GM21529 (cell line): ENCODE measurements at regions not wholly inside any gene's neighbourhood (a gene's known extent, or its start where the extent isn't known, plus 50 kb on each side); places are given as distances from the start of the nearest gene placed in this dataset.

ENCODE experiments used
- ATAC-seq: cut with Tn5 transposase; IDR thresholded peaks from one replicate; pipeline ENCODE4 v1.9.1; 2021; ENCODE audit not compliant: unreplicated experiment

GRCh38 chr12:105698075-105698474 is 367.6 kb downstream of the C12orf75 start:
- ATAC-seq, result no peak

GRCh38 chr12:105699209-105699608 is 368.7 kb downstream of the C12orf75 start:
- ATAC-seq, result no peak

- ATAC-seq, result no peak
Measured at GRCh38 chr12:105704787-105705186, 374.3 kb downstream of the C12orf75 start.

DNA sequence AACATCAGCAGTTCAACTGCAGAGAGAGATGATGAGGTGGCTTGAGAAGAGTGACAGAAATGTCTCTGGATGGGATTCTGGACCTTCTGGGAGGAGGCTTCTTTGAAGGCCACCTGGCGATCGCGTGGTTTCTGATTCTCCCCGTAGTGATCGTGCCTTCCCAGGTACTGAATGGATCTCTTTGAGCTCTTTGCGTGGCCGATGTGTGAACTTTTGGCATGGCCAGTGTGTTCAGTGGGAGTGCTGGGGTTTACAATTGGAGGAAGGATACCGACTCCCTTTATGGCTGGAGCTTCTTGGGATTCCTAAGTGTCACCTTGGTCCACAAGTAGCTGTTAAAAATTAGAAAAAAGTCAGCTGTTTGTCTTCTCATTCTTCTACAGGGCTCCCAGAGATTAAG is 374.7 kb downstream of the C12orf75 start:
- no peak for ATAC-seq

- ATAC-seq, result no peak
Measured at GRCh38 chr12:105705765-105706164, 375.3 kb downstream of the C12orf75 start.

- ATAC-seq, result no peak
Measured at GRCh38 chr12:105706321-105706972, 376.0 kb downstream of the C12orf75 start.

DNA sequence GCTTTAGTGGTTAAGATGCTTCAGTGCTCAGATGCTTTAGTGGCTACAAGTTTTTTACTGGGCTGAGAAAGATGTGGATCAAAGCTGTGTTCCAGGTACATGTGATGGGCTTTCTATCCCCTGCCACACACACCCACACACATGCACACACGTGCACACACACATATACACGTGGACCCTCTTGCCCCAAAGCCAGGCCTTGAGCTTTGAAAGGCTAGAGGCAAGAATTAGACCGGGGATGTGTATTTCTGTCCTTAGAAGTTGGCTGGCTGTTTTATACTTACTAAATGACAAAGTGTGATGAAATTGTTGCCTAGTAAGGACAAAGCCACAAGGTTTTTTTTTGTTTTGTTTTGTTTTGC is 376.5 kb downstream of the C12orf75 start:
- ATAC-seq, result no peak

DNA sequence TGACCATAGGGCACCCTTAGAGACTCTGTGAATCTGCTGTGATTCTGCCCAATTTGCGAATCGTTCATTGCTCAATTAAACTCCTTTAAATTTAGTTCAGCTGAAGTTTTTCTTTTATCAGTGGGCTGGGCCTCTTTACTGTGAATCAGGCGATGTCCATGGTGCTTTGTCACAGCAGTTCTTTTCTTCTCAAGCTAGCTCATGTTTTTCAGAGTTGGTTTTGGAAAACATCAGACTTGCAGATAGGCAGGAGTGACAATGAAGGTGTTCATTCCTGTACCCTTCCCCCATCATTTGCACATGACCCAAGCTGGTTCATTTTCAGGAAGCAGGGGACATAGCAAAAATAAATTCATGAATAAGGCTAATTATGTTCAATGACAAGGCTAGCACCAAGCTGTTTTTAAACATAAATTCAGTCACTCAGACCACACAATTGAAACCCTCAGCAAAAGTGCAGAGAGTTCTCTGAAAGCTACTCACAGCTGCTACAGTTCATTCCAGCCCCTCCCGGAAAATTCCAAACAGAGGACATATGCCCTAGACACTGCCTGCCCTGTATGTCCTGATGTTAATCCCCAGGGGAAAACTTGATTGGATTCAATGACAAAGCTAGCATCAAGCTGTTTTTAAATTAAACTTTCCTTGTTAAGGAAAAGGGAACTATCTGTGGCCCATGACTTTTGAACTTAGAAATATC is 383.3 kb downstream of the C12orf75 start:
- no peak for ATAC-seq

DNA sequence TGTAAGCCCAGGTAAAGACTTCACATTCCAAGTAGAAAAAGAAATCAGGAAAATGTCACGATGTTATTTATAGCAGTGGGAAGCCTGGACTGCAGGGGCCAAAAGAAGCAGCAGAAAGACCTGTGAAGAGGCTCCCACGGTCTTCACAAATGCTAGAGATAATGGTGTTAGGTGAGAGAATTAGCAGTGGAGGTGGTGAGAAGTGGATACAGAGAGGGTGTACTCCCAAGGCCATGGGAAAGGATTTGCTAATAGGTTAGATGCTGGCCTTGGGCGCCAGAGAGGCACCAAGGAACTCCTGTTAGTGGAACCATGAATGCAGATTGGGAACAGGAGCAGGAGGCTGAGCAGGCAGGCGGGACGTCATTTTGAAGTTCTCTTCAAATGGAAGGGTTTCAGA is 386.1 kb downstream of the C12orf75 start:
- no peak for ATAC-seq

GRCh38 chr12:105721051-105721825 is 390.7 kb downstream of the C12orf75 start:
- peak; percentile 90 for ATAC-seq

- ATAC-seq, result peak; percentile 25
Measured at GRCh38 chr12:105721891-105722290, 391.4 kb downstream of the C12orf75 start.

- ATAC-seq, result no peak
Measured at GRCh38 chr12:105723066-105723465, 392.6 kb downstream of the C12orf75 start.

DNA sequence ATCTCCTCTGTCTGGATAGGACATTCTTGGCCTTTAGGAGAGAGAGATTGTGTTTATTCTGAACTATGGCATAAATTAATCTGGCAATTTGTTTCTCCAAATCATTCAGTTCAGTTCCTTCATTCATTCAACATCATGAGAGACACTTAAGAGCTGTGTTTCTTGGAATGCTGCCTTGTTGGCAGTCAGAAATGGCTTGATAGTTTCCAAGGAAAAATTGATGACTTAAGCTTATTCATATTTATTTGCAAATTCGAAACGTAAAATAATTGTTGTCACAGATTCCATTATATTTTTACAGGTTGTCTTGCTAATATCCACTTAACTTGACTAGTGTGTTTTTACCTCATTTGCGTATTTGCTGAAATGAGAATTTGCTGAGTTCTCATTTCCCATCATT is 393.0 kb downstream of the C12orf75 start:
- ATAC-seq, result no peak

DNA sequence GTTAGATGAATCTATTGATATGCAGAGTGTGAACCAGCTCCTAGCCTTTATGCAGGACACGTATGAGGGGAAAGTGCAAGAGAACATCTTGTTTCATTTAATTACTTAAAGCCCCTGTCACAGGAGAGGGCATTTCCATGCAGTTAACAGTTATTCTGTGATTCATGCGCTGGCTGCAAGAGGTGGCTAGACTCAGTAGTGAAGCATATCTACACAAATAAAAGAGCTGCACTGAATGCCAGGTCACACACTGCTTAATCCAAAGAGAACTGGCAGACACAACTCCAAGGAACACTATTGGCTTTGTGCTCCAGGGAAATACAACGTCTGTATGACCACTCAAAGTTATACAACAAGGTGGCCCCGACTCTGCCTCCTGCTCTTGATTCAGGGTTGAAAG is 394.1 kb downstream of the C12orf75 start:
- no peak for ATAC-seq

GRCh38 chr12:105725054-105725453 is 394.6 kb downstream of the C12orf75 start:
- no peak for ATAC-seq

GRCh38 chr12:105729181-105729771 is 398.8 kb downstream of the C12orf75 start:
- ATAC-seq, result no peak

GRCh38 chr12:105729926-105730325 is 399.4 kb downstream of the C12orf75 start:
- ATAC-seq, result no peak

GRCh38 chr12:105733579-105733978 is 403.1 kb downstream of the C12orf75 start:
- ATAC-seq, result no peak

DNA sequence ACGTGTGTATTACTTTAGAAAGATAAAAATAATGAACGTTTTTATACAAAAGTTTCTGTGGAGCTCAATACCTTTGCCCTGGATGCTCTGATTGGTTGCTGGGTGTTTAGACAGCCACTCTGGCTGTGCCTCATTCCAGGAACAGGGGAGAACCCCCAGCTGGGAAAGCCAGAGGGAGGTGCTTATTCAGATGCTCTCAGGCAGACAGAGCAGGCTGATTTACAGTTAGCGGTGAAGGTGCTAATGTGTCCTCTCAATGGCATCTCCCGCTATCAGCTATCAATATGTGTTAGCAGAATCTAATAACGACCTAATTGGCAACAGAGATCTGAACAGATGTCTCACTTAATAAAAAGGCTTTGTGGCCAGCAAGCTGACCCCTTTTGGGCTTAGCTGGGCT is 402.3 kb downstream of the NUAK1 start:
- no peak for ATAC-seq

- no peak for ATAC-seq
Measured at GRCh38 chr12:105738051-105738450, 400.7 kb downstream of the NUAK1 start.

- ATAC-seq, result no peak
Measured at GRCh38 chr12:105740369-105740768, 398.4 kb downstream of the NUAK1 start.
